Stomach smooth muscle (tissue), 2 donors: ENCODE measurements at regions not wholly inside any gene's neighbourhood (a gene's known extent, or its start where the extent isn't known, plus 50 kb on each side); places are given as distances from the start of the nearest gene placed in this dataset.

Experiments used
- H3K27ac ChIP-seq: one replicate; pipeline ENCODE4 v1.7.0; 2013; ENCODE audit warnings: mild to moderate bottlenecking, low read length, inconsistent platforms
- H3K27me3 ChIP-seq, 2 donors: one replicate each; pipeline ENCODE4 v1.7.0; 2013; ENCODE audit warnings: low read length in 2 of 2; ENCODE audit not compliant: insufficient read depth in 2 of 2, control insufficient read depth in 1 of 2
- H3K36me3 ChIP-seq, 2 donors: one replicate each; pipeline ENCODE4 v1.7.0; 2013; ENCODE audit warnings: low read length in 2 of 2; ENCODE audit not compliant: control insufficient read depth in 2 of 2, insufficient read depth in 2 of 2
- H3K4me1 ChIP-seq: one replicate; pipeline ENCODE4 v1.7.0; 2013; ENCODE audit warnings: low read length; ENCODE audit not compliant: control insufficient read depth, insufficient read depth
- H3K4me3 ChIP-seq, 2 donors: one replicate each; pipeline ENCODE4 v1.7.0; 2013; ENCODE audit warnings: low read length in 2 of 2
- H3K9ac ChIP-seq, 2 donors: one replicate each; pipeline ENCODE4 v1.7.0; 2013; ENCODE audit warnings: low read length in 2 of 2, mild to moderate bottlenecking in 1 of 2
- H3K9me3 ChIP-seq, 2 donors: one replicate each; pipeline ENCODE4 v1.7.0; 2013; ENCODE audit warnings: low read length in 2 of 2; ENCODE audit not compliant: control insufficient read depth in 2 of 2
- donor health status: healthy.
- donor health status: Pancreatic carcinoma.

GRCh38 chr20:58048096-58048702 lies 180.3 kb downstream of the ANKRD60 start:
- Histone ChIP-seq H3K4me3 (no peak overlapping the region), H3K36me3 (no peaks in the 10 kb centered on the region), H3K9me3 (no peaks in the 10 kb centered on the region), H3K27ac (no peak overlapping the region), H3K4me1 (no peaks in the 10 kb centered on the region), H3K9ac (no peak overlapping the region), H3K27me3 (peaks cover 0 to 3% of the 10 kb centered on the region in 2 donors)

- Histone ChIP-seq H3K9me3 (no peaks in the 10 kb centered on the region), H3K27me3 (no peaks in the 10 kb centered on the region), H3K4me3 (no peak overlapping the region), H3K4me1 (no peaks in the 10 kb centered on the region), H3K9ac (no peak overlapping the region), H3K27ac (no peak overlapping the region), H3K36me3 (no peaks in the 10 kb centered on the region)
Observed at GRCh38 chr20:58046311-58046710, 182.1 kb downstream of the ANKRD60 start.

GRCh38 chr20:58045579-58045978 lies 182.9 kb downstream of the ANKRD60 start:
- H3K9me3 ChIP-seq = no peaks in the 10 kb centered on the region
- no peaks in the 10 kb centered on the region for H3K27me3 ChIP-seq
- H3K4me3 ChIP-seq = no peak overlapping the region
- H3K27ac ChIP-seq = no peak overlapping the region
- H3K36me3 ChIP-seq = no peaks in the 10 kb centered on the region
- no peak overlapping the region for H3K9ac ChIP-seq
- no peaks in the 10 kb centered on the region for H3K4me1 ChIP-seq

- no peaks in the 10 kb centered on the region for H3K27me3 ChIP-seq
- no peak overlapping the region for H3K9ac ChIP-seq
- no peaks in the 10 kb centered on the region for H3K9me3 ChIP-seq
- H3K4me3 ChIP-seq = no peak overlapping the region
- H3K4me1 ChIP-seq = no peaks in the 10 kb centered on the region
- H3K36me3 ChIP-seq = no peaks in the 10 kb centered on the region
- H3K27ac ChIP-seq = no peak overlapping the region
Observed at GRCh38 chr20:58044931-58045555, 183.4 kb downstream of the ANKRD60 start.

- H3K4me3 ChIP-seq = no peak overlapping the region
- no peaks in the 10 kb centered on the region for H3K36me3 ChIP-seq
- H3K9ac ChIP-seq = no peak overlapping the region
- H3K27ac ChIP-seq = no peak overlapping the region
- no peaks in the 10 kb centered on the region for H3K4me1 ChIP-seq
- no peaks in the 10 kb centered on the region for H3K9me3 ChIP-seq
- no peaks in the 10 kb centered on the region for H3K27me3 ChIP-seq
Observed at GRCh38 chr20:58044286-58044685, 184.2 kb downstream of the ANKRD60 start.

GRCh38 chr20:58043236-58044140 lies 185.0 kb downstream of the ANKRD60 start:
- no peaks in the 10 kb centered on the region for H3K27me3 ChIP-seq
- H3K9me3 ChIP-seq = no peaks in the 10 kb centered on the region
- no peak overlapping the region for H3K27ac ChIP-seq
- H3K36me3 ChIP-seq = no peaks in the 10 kb centered on the region
- no peaks in the 10 kb centered on the region for H3K4me1 ChIP-seq
- no peak overlapping the region for H3K9ac ChIP-seq
- H3K4me3 ChIP-seq = no peak overlapping the region

GRCh38 chr20:58042591-58042990 lies 185.9 kb downstream of the ANKRD60 start:
- H3K27ac ChIP-seq = no peak overlapping the region
- H3K36me3 ChIP-seq = no peaks in the 10 kb centered on the region
- H3K4me1 ChIP-seq = no peaks in the 10 kb centered on the region
- H3K4me3 ChIP-seq = no peak overlapping the region
- no peaks in the 10 kb centered on the region for H3K9me3 ChIP-seq
- H3K27me3 ChIP-seq = no peaks in the 10 kb centered on the region
- no peak overlapping the region for H3K9ac ChIP-seq

- Histone ChIP-seq H3K27ac (peak overlapping the region; percentile 11), H3K27me3 (no peaks in the 10 kb centered on the region), H3K4me1 (no peaks in the 10 kb centered on the region), H3K4me3 (no peak overlapping the region), H3K9ac (no peak overlapping the region), H3K9me3 (no peaks in the 10 kb centered on the region), H3K36me3 (no peaks in the 10 kb centered on the region)
Observed at GRCh38 chr20:58040447-58041290, 187.8 kb downstream of the ANKRD60 start.

- no peaks in the 10 kb centered on the region for H3K9me3 ChIP-seq
- no peak overlapping the region for H3K9ac ChIP-seq
- H3K4me1 ChIP-seq = no peaks in the 10 kb centered on the region
- no peak overlapping the region for H3K4me3 ChIP-seq
- H3K27ac ChIP-seq = peak overlapping the region; percentile 11
- no peaks in the 10 kb centered on the region for H3K36me3 ChIP-seq
- H3K27me3 ChIP-seq = no peaks in the 10 kb centered on the region
Observed at GRCh38 chr20:58039274-58040092, 189.0 kb downstream of the ANKRD60 start.
